T-helper 2 cell treated with Interferon-gamma antibody and Interleukin-4, amounts not matched to agents 5 μg/mL and 100 μg/mL, for 36 hours (primary cell): ENCODE measurements at regions not wholly inside any gene's neighbourhood (a gene's known extent, or its start where the extent isn't known, plus 50 kb on each side); places are given as distances from the start of the nearest gene placed in this dataset.

Experiments
- DNase-seq: peaks from one replicate; pipeline ENCODE4 v3.0.0; 2021; ENCODE audit warnings: low spot score
- H3K27ac Mint-ChIP-seq: one replicate; pipeline ENCODE4 v1.8.0; 2021; ENCODE audit warnings: mild to moderate bottlenecking, mixed read lengths
- H3K27me3 Mint-ChIP-seq: one replicate; pipeline ENCODE4 v1.8.0; 2021; ENCODE audit warnings: low read depth, mixed read lengths
- H3K36me3 Mint-ChIP-seq: one replicate; pipeline ENCODE4 v1.8.0; 2021; ENCODE audit warnings: low read depth, mixed read lengths
- H3K4me1 Mint-ChIP-seq: one replicate; pipeline ENCODE4 v1.8.0; 2021; ENCODE audit warnings: low read depth, mixed read lengths
- H3K4me3 Mint-ChIP-seq: one replicate; pipeline ENCODE4 v1.8.0; 2022; ENCODE audit warnings: mild to moderate bottlenecking, moderate library complexity, mixed read lengths
- H3K9me3 Mint-ChIP-seq: one replicate; pipeline ENCODE4 v1.8.0; 2021; ENCODE audit warnings: mixed read lengths

- Mint-ChIP-seq H3K9me3 (no peaks in the 10 kb centered on the region), H3K4me1 (no peaks in the 10 kb centered on the region), H3K27me3 (peaks cover 24% of the 10 kb centered on the region), H3K36me3 (no peaks in the 10 kb centered on the region), H3K27ac (no peak overlapping the region), H3K4me3 (no peak overlapping the region)
- no peak for DNase-seq
Observed at GRCh38 chr2:198253995-198254394, 449.6 kb downstream of the PLCL1 start.

- no peak for DNase-seq
- H3K9me3 Mint-ChIP-seq, result no peaks in the 10 kb centered on the region
- no peaks in the 10 kb centered on the region for H3K4me1 Mint-ChIP-seq
- H3K27me3 Mint-ChIP-seq, result peaks cover 20% of the 10 kb centered on the region
- H3K36me3 Mint-ChIP-seq, result no peaks in the 10 kb centered on the region
- no peak overlapping the region for H3K4me3 Mint-ChIP-seq
- no peak overlapping the region for H3K27ac Mint-ChIP-seq
Observed at GRCh38 chr2:198252472-198252871, 448.1 kb downstream of the PLCL1 start.

GRCh38 chr2:198242093-198242492 lies 437.7 kb downstream of the PLCL1 start:
- Mint-ChIP-seq H3K27ac (no peak overlapping the region), H3K36me3 (no peaks in the 10 kb centered on the region), H3K4me1 (no peaks in the 10 kb centered on the region), H3K4me3 (no peak overlapping the region), H3K27me3 (peaks cover 4% of the 10 kb centered on the region), H3K9me3 (no peaks in the 10 kb centered on the region)
- DNase-seq, result no peak

- Mint-ChIP-seq H3K4me1 (no peaks in the 10 kb centered on the region), H3K36me3 (no peaks in the 10 kb centered on the region), H3K9me3 (no peaks in the 10 kb centered on the region), H3K27ac (no peak overlapping the region), H3K27me3 (peaks cover 5% of the 10 kb centered on the region), H3K4me3 (no peak overlapping the region)
- no peak for DNase-seq
Observed at GRCh38 chr2:198238429-198238828, 434.0 kb downstream of the PLCL1 start.

GRCh38 chr2:198236338-198236737 lies 431.9 kb downstream of the PLCL1 start:
- Mint-ChIP-seq H3K4me3 (no peak overlapping the region), H3K27ac (no peak overlapping the region), H3K36me3 (no peaks in the 10 kb centered on the region), H3K27me3 (peaks cover 8% of the 10 kb centered on the region), H3K9me3 (no peaks in the 10 kb centered on the region), H3K4me1 (no peaks in the 10 kb centered on the region)
- no peak for DNase-seq

- H3K4me3 Mint-ChIP-seq, result no peak overlapping the region
- no peaks in the 10 kb centered on the region for H3K36me3 Mint-ChIP-seq
- H3K27ac Mint-ChIP-seq, result no peak overlapping the region
- no peaks in the 10 kb centered on the region for H3K9me3 Mint-ChIP-seq
- H3K4me1 Mint-ChIP-seq, result no peaks in the 10 kb centered on the region
- H3K27me3 Mint-ChIP-seq, result peaks cover 14% of the 10 kb centered on the region
- DNase-seq, result no peak
Observed at GRCh38 chr2:198232281-198232680, 427.9 kb downstream of the PLCL1 start.

- DNase-seq, result no peak
- Mint-ChIP-seq H3K27ac (no peak overlapping the region), H3K9me3 (no peaks in the 10 kb centered on the region), H3K27me3 (peaks cover 14% of the 10 kb centered on the region), H3K36me3 (no peaks in the 10 kb centered on the region), H3K4me1 (no peaks in the 10 kb centered on the region), H3K4me3 (no peak overlapping the region)
Observed at GRCh38 chr2:198231562-198231961, 427.2 kb downstream of the PLCL1 start.

- Mint-ChIP-seq H3K27ac (no peak overlapping the region), H3K9me3 (no peaks in the 10 kb centered on the region), H3K36me3 (no peaks in the 10 kb centered on the region), H3K27me3 (no peaks in the 10 kb centered on the region), H3K4me1 (no peaks in the 10 kb centered on the region), H3K4me3 (no peak overlapping the region)
- DNase-seq, result no peak
Observed at GRCh38 chr2:198220763-198221610, 416.6 kb downstream of the PLCL1 start.

- no peak for DNase-seq
- H3K9me3 Mint-ChIP-seq, result no peaks in the 10 kb centered on the region
- H3K27ac Mint-ChIP-seq, result no peak overlapping the region
- no peaks in the 10 kb centered on the region for H3K36me3 Mint-ChIP-seq
- H3K4me3 Mint-ChIP-seq, result no peak overlapping the region
- H3K4me1 Mint-ChIP-seq, result no peaks in the 10 kb centered on the region
- no peaks in the 10 kb centered on the region for H3K27me3 Mint-ChIP-seq
Observed at GRCh38 chr2:198219292-198219691, 414.9 kb downstream of the PLCL1 start.

GRCh38 chr2:198214114-198214596 lies 409.8 kb downstream of the PLCL1 start:
- H3K27me3 Mint-ChIP-seq, result peaks cover 2% of the 10 kb centered on the region
- H3K36me3 Mint-ChIP-seq, result no peaks in the 10 kb centered on the region
- DNase-seq, result no peak
- no peak overlapping the region for H3K27ac Mint-ChIP-seq
- H3K4me3 Mint-ChIP-seq, result no peak overlapping the region
- H3K4me1 Mint-ChIP-seq, result no peaks in the 10 kb centered on the region
- H3K9me3 Mint-ChIP-seq, result no peaks in the 10 kb centered on the region

- DNase-seq, result no peak
- no peak overlapping the region for H3K27ac Mint-ChIP-seq
- H3K27me3 Mint-ChIP-seq, result peaks cover 2% of the 10 kb centered on the region
- no peaks in the 10 kb centered on the region for H3K36me3 Mint-ChIP-seq
- no peaks in the 10 kb centered on the region for H3K4me1 Mint-ChIP-seq
- no peaks in the 10 kb centered on the region for H3K9me3 Mint-ChIP-seq
- no peak overlapping the region for H3K4me3 Mint-ChIP-seq
Observed at GRCh38 chr2:198213253-198213652, 408.9 kb downstream of the PLCL1 start.

- H3K27me3 Mint-ChIP-seq, result peaks cover 4% of the 10 kb centered on the region
- no peak for DNase-seq
- no peaks in the 10 kb centered on the region for H3K4me1 Mint-ChIP-seq
- no peak overlapping the region for H3K27ac Mint-ChIP-seq
- no peak overlapping the region for H3K4me3 Mint-ChIP-seq
- H3K36me3 Mint-ChIP-seq, result no peaks in the 10 kb centered on the region
- no peaks in the 10 kb centered on the region for H3K9me3 Mint-ChIP-seq
Observed at GRCh38 chr2:198211706-198212105, 407.3 kb downstream of the PLCL1 start.

- DNase-seq, result no peak
- Mint-ChIP-seq H3K27me3 (peaks cover 3% of the 10 kb centered on the region), H3K27ac (no peak overlapping the region), H3K4me1 (no peaks in the 10 kb centered on the region), H3K4me3 (no peak overlapping the region), H3K36me3 (no peaks in the 10 kb centered on the region), H3K9me3 (no peaks in the 10 kb centered on the region)
Observed at GRCh38 chr2:198203336-198204069, 399.1 kb downstream of the PLCL1 start.
